GM18502 (cell line): ENCODE measurements at regions not wholly inside any gene's neighbourhood (a gene's known extent, or its start where the extent isn't known, plus 50 kb on each side); places are given as distances from the start of the nearest gene placed in this dataset.

Source experiments
- ATAC-seq: cut with Tn5 transposase; IDR thresholded peaks from one replicate; pipeline ENCODE4 v1.9.1; 2021; ENCODE audit warnings: mild to moderate bottlenecking; ENCODE audit not compliant: unreplicated experiment, poor library complexity

- ATAC-seq: no peak
Observed at GRCh38 chr5:96015709-96016108, 54.1 kb upstream of the ELL2 start.

- ATAC-seq: no peak
Observed at GRCh38 chr5:96014395-96014794, 52.7 kb upstream of the ELL2 start.

- no peak for ATAC-seq
Observed at GRCh38 chr5:96013254-96013653, 51.6 kb upstream of the ELL2 start.

- no peak for ATAC-seq
Observed at GRCh38 chr5:96012399-96012798, 50.7 kb upstream of the ELL2 start.
